HEK293 (cell line): ENCODE measurements at regions not wholly inside any gene's neighbourhood (a gene's known extent, or its start where the extent isn't known, plus 50 kb on each side); places are given as distances from the start of the nearest gene placed in this dataset.

Experiments
- KLF7 ChIP-seq: fragments of 450-650 bp; formaldehyde crosslinking; IDR thresholded peaks from 2 replicates; pipeline ENCODE4 v1.5.1; 2016; ENCODE audit warnings: missing biosample characterization, missing genetic modification characterization, borderline replicate concordance
- ZNF146 ChIP-seq: fragments of 450-650 bp; formaldehyde crosslinking; IDR thresholded peaks from 2 replicates; pipeline ENCODE4 v1.5.1; 2016; ENCODE audit warnings: missing biosample characterization, missing genetic modification characterization

DNA sequence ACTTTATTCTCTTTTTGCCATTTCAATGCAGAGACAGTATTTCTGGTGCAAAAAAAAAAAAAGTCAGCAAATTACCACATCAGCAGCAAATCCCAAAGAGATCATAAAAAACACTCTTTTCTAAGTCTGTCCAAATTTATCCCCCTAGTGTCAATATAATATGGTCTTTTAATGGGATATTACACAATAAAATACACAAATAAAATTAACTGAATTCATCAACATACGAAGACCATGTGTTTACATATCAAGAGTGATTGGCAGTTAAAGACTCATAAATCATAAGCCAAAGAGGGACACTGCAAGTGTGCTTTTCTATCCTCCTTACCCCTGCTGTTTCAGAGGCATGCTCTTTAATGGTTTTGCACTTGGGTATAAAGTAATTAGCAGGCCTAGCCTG is 340.2 kb upstream of the DKK2 start:
- TF ChIP-seq ZNF146 (tag by site-specific recombination): no peak
- TF ChIP-seq KLF7 (tag by site-specific recombination): no peak
